ENCODE measurements at regions not wholly inside any gene's neighbourhood (a gene's known extent, or its start where the extent isn't known, plus 50 kb on each side); places are given as distances from the start of the nearest gene placed in this dataset.

DNA sequence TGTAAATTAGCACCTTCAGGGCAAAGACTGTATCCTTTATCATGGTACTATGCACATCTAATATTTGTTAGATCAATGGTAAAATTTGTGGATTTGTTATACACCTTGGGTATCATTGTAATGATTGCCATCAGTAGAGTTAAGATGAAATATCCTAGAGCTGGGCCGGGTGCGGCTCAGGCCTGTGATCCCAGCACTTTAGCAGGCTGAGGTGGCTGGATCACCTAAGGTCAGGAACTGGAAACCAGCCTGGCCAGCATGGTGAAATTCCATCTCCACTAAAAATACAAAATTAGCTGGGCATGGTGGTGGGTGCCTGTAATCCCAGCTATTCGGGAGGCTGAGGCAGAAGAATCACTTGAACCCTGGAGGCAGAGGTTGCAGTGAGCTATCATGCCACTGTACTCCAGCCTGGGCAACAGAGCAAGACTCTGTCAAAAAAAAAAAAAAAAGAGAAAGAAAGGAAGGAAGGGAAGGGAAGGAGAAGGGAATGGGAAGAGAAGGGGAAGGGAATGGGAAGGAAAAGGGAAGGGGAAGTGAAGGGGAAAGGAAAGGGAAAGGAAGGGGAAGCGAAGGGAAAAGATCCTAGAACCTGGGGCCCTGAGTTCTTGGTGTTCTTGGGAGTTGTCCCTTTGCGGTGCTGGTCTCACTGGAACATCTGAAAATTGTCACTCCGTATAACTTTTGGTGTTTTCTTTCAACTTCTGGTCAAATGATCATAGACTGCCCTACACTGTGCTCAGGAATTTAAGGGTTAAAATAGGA, 71.1 kb upstream of the NEUROD1 start:
- H3K27ac ChIP-seq (ENCODE audit: low read length), result no peak overlapping the region
- no peaks in the 10 kb centered on the region for H3K9me2 ChIP-seq (replicated peaks; ENCODE audit: insufficient read depth, low read length)
- no peaks in the 10 kb centered on the region for H3K27me3 ChIP-seq (replicated peaks; ENCODE audit: insufficient read depth, low read length)
- no peak overlapping the region for H3K4me2 ChIP-seq (ENCODE audit: low read depth, low read length)
- no peaks in the 10 kb centered on the region for H3K4me1 ChIP-seq (ENCODE audit: low read length)
- H2AFZ ChIP-seq (ENCODE audit: low read length), result no peak overlapping the region
- H3K9ac ChIP-seq (ENCODE audit: low read length), result no peak overlapping the region
- no peaks in the 10 kb centered on the region for H4K20me1 ChIP-seq (ENCODE audit: insufficient read depth, low read length)
- H3K79me2 ChIP-seq (ENCODE audit: low read length), result no peaks in the 10 kb centered on the region
- H3K9me3 ChIP-seq (replicated peaks; ENCODE audit: insufficient read depth, low read length), result no peaks in the 10 kb centered on the region
- DNase-seq, result no peak
- no peaks in the 10 kb centered on the region for H3K36me3 ChIP-seq (replicated peaks; ENCODE audit: insufficient read depth, low read length)
- TF ChIP-seq EZH2 (optimal IDR thresholded peaks at IDR 0.05; ENCODE audit: low read depth, low read length), result no peak
- TF ChIP-seq, protein P1, sequence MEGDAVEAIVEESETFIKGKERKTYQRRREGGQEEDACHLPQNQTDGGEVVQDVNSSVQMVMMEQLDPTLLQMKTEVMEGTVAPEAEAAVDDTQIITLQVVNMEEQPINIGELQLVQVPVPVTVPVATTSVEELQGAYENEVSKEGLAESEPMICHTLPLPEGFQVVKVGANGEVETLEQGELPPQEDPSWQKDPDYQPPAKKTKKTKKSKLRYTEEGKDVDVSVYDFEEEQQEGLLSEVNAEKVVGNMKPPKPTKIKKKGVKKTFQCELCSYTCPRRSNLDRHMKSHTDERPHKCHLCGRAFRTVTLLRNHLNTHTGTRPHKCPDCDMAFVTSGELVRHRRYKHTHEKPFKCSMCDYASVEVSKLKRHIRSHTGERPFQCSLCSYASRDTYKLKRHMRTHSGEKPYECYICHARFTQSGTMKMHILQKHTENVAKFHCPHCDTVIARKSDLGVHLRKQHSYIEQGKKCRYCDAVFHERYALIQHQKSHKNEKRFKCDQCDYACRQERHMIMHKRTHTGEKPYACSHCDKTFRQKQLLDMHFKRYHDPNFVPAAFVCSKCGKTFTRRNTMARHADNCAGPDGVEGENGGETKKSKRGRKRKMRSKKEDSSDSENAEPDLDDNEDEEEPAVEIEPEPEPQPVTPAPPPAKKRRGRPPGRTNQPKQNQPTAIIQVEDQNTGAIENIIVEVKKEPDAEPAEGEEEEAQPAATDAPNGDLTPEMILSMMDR (IDR thresholded peaks at IDR 0.05; ENCODE audit: low read length), result no peak
- no peak for TF ChIP-seq EZH2phosphoT487 (IDR thresholded peaks at IDR 0.05; ENCODE audit: low read length)
- no peak overlapping the region for H3K4me3 ChIP-seq (ENCODE audit: low read length)
- no peaks in the 10 kb centered on the region for H3F3A ChIP-seq (ENCODE audit: insufficient read depth, low read length)

DNA sequence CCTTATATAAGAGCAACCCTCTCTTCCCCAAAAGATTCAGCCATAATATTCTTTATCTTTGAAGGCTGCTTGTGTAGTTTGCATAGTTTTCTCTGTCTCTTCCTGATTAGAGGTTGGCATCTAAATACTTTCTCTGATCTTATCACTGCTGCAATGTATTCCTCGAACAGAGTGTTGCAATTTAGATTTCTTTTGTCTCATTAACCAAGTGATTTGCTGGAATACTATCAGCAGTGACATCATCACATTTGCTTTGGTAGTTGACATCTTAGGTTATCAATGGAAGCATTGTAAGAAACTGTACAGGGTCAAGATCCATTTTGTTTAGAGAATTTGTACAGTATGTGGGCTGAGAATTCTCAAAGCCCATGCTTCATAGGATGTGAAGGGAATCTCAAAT, 72.0 kb upstream of the NEUROD1 start:
- H2AFZ ChIP-seq (ENCODE audit: low read length), result no peak overlapping the region
- no peaks in the 10 kb centered on the region for H3K27me3 ChIP-seq (replicated peaks; ENCODE audit: insufficient read depth, low read length)
- H3K4me2 ChIP-seq (ENCODE audit: low read depth, low read length), result no peak overlapping the region
- H4K20me1 ChIP-seq (ENCODE audit: insufficient read depth, low read length), result no peaks in the 10 kb centered on the region
- no peaks in the 10 kb centered on the region for H3K9me3 ChIP-seq (replicated peaks; ENCODE audit: insufficient read depth, low read length)
- no peaks in the 10 kb centered on the region for H3K4me1 ChIP-seq (ENCODE audit: low read length)
- no peak for TF ChIP-seq EZH2 (optimal IDR thresholded peaks at IDR 0.05; ENCODE audit: low read depth, low read length)
- TF ChIP-seq, protein P1 (IDR thresholded peaks at IDR 0.05; ENCODE audit: low read length), result no peak
- no peak for TF ChIP-seq EZH2phosphoT487 (IDR thresholded peaks at IDR 0.05; ENCODE audit: low read length)
- DNase-seq, result no peak
- H3F3A ChIP-seq (ENCODE audit: insufficient read depth, low read length), result no peaks in the 10 kb centered on the region
- no peak overlapping the region for H3K9ac ChIP-seq (ENCODE audit: low read length)
- H3K4me3 ChIP-seq (ENCODE audit: low read length), result no peak overlapping the region
- H3K27ac ChIP-seq (ENCODE audit: low read length), result no peak overlapping the region
- no peaks in the 10 kb centered on the region for H3K79me2 ChIP-seq (ENCODE audit: low read length)
- H3K9me2 ChIP-seq (replicated peaks; ENCODE audit: insufficient read depth, low read length), result no peaks in the 10 kb centered on the region
- H3K36me3 ChIP-seq (replicated peaks; ENCODE audit: insufficient read depth, low read length), result no peaks in the 10 kb centered on the region

DNA sequence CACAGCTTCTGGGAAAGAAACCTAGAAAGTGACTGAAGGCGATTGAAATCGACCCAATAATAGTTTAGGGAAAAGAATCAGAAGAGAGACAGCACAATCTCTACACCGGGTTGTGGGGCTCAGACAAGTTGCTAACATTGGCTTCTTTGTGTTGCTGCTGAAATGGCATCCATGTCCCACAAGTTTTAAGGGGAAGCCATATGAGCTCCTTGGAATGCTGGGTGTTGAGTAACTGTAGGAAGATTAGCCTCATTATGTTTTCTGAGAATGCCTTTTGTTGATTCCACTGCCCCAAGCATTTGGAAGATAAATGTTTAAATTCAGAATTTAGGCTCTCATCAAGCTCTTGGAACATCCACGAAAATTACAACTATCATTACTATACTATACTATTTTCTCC, 73.4 kb upstream of the NEUROD1 start:
- no peak for DNase-seq
- Histone ChIP-seq H2AFZ (ENCODE audit: low read length) (no peak overlapping the region), H3K9ac (ENCODE audit: low read length) (no peak overlapping the region), H3K79me2 (ENCODE audit: low read length) (no peaks in the 10 kb centered on the region), H3K4me3 (ENCODE audit: low read length) (no peak overlapping the region), H3K9me3 (replicated peaks; ENCODE audit: insufficient read depth, low read length) (no peaks in the 10 kb centered on the region), H3K9me2 (replicated peaks; ENCODE audit: insufficient read depth, low read length) (no peaks in the 10 kb centered on the region), H3K27ac (ENCODE audit: low read length) (no peak overlapping the region), H3K4me2 (ENCODE audit: low read depth, low read length) (no peak overlapping the region), H3F3A (ENCODE audit: insufficient read depth, low read length) (no peaks in the 10 kb centered on the region), H3K4me1 (ENCODE audit: low read length) (no peaks in the 10 kb centered on the region), H3K36me3 (replicated peaks; ENCODE audit: insufficient read depth, low read length) (no peaks in the 10 kb centered on the region), H3K27me3 (replicated peaks; ENCODE audit: insufficient read depth, low read length) (no peaks in the 10 kb centered on the region), H4K20me1 (ENCODE audit: insufficient read depth, low read length) (no peaks in the 10 kb centered on the region)
- no peak for TF ChIP-seq EZH2phosphoT487 (IDR thresholded peaks at IDR 0.05; ENCODE audit: low read length)
- TF ChIP-seq, protein P1 (IDR thresholded peaks at IDR 0.05; ENCODE audit: low read length), result no peak
- TF ChIP-seq EZH2 (optimal IDR thresholded peaks at IDR 0.05; ENCODE audit: low read depth, low read length), result no peak
